HG02840 (cell line): ENCODE measurements at regions not wholly inside any gene's neighbourhood (a gene's known extent, or its start where the extent isn't known, plus 50 kb on each side); places are given as distances from the start of the nearest gene placed in this dataset.
"Not testable (repeated sequence)": the region's sequence is repeated elsewhere in the genome, so short reads cannot be mapped to it uniquely, and the experiment has no call there.

Source experiments
- ATAC-seq: cut with Tn5 transposase; IDR thresholded peaks from one replicate; pipeline ENCODE4 v1.9.1; 2021; ENCODE audit warnings: mild to moderate bottlenecking, moderate library complexity, moderate number of reproducible peaks; ENCODE audit not compliant: unreplicated experiment, low FRiP score

DNA sequence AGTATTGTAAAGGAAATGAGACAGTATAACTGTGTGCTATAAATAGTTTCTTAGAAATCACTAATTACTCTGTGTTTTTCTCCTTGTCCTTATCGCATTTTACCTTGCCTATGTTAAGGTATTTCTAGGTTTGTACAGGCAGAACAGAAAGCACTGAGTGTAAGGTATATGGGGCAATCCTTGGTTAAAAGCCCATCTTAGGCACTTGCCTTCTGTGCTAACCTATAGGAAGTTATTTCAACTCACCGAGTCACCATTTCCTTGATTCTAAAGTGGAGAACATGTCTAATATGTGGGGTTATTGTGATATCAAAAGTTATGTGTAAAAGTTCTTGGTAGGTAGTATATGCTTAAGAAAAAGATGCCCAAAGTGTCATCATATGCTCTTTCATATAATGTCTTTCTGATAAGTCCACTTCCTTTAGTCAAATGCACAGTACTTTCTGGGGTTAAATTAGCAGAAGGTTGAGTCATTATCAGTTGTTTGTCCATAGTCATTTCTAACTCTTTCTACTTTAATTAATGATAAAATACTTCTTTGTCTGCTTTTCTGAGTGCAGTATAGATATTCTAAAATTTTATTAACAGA lies 276.4 kb downstream of the UTRN start:
- ATAC-seq, result no peak

DNA sequence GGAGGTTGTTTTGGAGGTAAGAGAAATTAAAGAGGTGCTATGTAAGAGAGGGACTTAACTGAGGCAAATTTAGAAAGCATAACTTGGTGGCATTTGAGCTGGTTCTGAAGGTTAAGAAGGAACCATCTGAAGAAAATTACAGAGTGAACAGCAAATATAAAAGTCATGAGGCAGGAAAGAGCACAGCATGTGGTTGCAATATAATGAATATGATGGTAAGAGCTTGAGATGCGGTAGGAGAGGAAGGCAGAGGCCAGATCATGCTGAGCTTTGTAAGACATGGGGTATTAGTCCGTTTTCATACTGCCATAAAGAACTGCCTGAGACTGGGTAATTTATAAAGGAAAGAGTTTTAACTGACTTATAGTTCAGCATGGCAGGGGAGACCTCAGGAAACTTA lies 279.1 kb downstream of the UTRN start:
- ATAC-seq, result no peak

- no peak for ATAC-seq
Observed at GRCh38 chr6:144566868-144567615, 281.9 kb downstream of the UTRN start.

DNA sequence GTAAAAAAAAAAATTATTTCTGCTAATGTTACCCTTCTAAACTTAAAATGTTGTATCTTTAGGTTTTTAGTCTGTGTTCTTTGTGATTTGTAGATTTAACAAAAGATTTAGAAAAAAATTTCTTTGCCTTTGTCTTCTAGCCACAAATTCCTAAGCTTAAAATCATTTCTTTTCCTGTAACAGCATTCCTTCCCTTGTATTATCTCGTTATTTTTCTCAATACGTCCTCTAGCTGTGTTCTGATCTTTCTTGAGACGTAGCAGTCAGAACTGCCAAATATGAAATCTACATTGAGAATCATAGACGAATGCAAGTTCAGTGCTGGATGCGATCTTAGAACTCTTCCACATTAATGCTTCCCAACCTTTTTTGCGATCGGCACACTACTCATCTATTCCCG lies 283.1 kb downstream of the UTRN start:
- ATAC-seq, result no peak

DNA sequence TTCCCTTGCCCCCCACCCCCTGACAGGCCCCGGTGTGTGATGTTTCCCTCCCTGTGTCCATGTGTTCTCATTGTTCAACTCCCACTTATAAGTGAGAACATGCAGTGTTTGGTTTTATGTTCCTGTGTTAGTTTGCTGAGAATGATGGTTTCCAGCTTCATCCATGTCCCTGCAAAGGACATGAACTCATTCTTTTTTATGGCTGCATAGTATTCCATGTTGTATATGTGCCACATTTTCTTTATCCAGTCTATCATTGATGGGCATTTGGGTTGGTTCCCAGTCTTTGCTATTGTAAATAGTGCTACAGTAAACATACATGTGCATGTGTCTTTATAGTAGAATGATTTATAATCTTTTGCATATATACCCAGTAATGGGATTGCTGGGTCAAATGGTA lies 287.4 kb downstream of the UTRN start:
- not testable (repeated sequence) for ATAC-seq

GRCh38 chr6:144574796-144575195 lies 289.7 kb downstream of the UTRN start:
- ATAC-seq, result no peak

- no peak for ATAC-seq
Observed at GRCh38 chr6:144575327-144575726, 290.2 kb downstream of the UTRN start.

GRCh38 chr6:144576871-144577270 lies 291.7 kb downstream of the UTRN start:
- ATAC-seq, result no peak

GRCh38 chr6:144578385-144579350 lies 293.5 kb downstream of the UTRN start:
- ATAC-seq, result no peak

DNA sequence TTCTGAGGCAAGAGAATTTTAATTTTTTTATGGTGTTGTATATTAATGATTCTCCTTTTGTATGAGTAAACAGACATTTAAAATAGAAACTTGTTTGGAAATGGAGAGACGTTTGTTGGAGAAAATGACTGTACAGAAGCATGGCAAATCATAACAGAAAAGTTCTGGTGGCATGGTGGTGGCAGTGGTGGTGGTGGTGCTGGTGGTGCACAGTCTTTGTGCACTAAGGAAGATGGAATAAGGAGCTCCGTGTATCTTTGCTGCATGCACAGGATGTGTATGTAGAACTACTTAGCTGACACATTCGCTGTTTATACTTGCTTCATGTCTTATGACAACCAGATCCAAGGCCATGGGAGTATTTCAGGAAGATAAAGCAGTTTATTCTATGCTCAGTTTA lies 294.9 kb downstream of the UTRN start:
- no peak for ATAC-seq

DNA sequence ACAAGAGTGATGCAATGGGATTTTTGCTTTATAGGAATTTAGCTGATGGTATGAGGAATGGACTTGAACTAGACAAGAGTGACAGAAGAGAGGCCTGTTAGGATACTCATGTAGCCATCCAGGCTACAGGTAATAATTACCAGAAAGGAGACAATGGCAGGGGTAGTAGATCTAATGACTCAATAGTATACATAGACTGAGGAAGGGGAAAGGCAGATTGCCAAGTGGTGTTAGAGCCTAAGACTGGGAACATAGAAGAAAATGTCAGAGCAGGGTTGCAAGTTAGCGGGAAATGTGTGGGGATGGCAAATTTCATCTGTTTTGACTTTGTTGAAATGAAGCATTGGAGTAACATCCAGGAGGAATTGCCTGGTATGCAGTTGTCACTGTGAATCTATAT lies 295.6 kb downstream of the UTRN start:
- no peak for ATAC-seq

DNA sequence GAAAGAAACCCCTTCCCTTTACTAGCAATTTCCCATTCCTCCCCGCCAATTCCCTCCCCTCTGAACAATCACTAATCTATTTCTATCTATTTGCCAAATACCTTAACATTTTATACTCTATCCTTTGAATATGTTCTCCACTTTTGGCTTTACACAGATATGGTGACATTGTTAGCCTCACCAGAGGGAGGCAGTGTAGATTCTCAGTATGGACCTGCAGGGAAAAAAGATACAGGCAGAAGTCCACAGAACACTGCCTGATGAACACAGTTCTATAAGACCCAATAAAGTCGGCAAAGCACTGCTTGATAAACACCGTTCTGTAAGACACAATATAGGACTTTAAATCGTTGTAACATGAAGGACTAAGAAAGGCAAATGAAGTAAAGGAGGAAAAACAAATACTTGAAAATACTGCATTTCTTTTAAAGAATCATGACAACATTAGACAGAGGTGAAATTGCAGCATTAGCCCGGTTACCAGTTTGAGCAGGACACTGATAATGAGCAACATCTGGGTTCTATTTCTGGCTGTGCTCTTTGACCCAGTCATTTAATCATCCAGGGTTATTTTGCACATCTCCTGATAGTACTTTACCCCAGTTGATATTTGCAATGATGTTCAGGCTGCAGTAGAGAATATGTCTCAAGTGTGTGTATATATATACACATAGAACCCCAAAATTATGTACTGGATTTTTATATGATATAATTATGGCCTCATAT lies 296.8 kb downstream of the UTRN start:
- no peak for ATAC-seq

- ATAC-seq, result peak; percentile 93
Observed at GRCh38 chr6:144582939-144583613, 297.9 kb downstream of the UTRN start.

GRCh38 chr6:144583614-144583954 lies 298.4 kb downstream of the UTRN start:
- ATAC-seq, result no peak

DNA sequence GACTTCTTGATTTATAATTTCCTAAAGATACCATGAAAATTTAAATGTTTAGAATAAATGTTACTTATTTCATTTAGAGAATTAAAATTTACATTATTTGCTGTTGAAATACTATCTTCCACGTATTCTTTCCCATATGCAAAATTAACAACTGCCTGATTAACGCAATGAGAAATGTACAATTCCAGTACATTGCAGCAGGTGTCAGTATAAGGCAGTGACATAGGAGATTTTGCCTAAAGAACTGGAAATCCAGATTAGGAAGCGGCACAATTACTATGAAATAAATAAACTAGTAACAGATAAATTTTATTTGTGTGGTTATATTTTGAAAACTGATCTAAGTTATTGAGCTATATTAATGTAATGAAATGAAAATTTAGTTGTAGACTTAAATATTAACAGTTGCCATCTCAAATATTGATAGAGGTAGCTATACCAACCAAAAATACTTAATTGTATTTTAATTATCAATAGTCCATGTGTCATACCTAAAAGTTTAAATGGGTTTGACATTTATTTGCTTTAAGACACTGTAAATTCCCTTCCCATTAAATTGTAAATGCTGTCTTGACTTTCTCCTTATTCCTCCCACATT lies 300.2 kb downstream of the UTRN start:
- ATAC-seq, result no peak

DNA sequence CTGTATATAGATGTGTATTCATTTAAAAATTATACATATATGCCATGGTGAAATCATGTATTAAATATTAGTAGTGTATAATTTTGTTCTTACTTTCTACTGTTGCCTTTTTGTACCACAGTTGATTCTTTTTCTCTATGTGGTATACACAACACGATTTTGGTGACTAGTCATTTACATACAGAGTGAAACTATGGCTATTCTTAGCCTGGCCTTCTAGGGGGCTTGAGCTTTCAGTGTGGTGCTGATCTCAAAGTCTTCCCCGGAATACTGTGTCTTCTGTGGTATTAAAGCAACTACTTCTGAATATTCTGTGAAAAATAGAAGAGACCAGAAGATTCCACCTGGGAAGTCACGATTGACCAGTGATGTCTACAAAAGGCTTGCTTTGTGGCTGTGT lies 301.9 kb downstream of the UTRN start:
- no peak for ATAC-seq

DNA sequence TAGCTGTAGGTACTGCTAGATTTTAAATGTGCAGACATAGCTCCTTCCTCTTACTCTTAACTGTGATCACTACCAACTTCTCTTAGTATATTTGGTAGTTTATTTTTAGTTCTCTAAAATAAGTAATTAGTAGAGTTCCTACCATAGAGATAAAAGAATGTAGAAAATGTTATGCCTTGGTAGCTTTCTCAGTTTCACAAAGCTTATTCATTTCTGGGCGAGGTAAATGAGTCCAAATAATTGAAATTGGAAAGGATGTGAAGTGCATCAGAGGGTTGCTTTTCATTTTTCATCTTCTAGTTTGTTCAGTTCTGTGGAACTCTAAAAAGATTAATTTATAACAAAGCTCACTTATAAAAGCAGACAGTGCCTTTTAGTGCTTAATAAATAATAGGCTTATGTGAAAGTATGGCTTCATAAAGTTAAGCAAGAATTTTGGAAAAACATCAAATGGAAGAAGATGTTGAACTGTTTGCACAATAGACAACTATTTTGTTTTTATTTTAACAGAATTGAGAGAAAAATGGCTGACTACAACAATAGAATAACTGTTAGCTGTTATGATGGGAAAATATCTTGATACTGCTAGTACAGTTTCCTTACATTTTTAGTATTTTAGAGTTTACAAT lies 303.7 kb downstream of the UTRN start:
- peak; percentile 53 for ATAC-seq

DNA sequence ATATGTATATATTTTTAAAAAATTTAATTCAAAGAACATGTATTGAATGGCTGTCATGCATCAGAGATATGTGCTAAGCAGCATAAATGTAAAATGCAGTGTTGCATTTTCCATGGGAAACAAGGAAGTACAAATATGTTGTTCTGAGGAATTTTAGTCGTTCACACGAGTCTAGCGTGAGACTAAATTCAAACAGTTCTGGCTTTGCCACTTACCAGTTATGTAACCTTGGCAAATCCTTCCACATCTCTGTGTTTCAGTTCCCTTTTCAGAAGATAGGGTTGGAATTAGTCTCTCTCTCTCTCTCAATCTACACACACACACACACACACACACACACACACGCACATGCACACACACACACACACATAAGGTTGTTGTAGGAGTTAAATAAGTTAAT lies 305.4 kb downstream of the UTRN start:
- ATAC-seq, result no peak

- ATAC-seq, result no peak
Observed at GRCh38 chr6:144593392-144593791, 308.3 kb downstream of the UTRN start.
